ENCODE measurements at regions not wholly inside any gene's neighbourhood (a gene's known extent, or its start where the extent isn't known, plus 50 kb on each side); places are given as distances from the start of the nearest gene placed in this dataset.

GRCh38 chr6:11633741-11634509, 96.4 kb downstream of the TMEM170B start:
- H3K36me3 ChIP-seq (ENCODE audit: insufficient read depth in 1 of 2, low read depth in 1 of 2), result no peaks in the 10 kb centered on the region
- TF ChIP-seq CTCF (IDR thresholded peaks at IDR 0.05), result no peak
- intact Hi-C loops (cut with DNase I), result no loop called here
- H3K4me3 ChIP-seq, result no peak overlapping the region
- DNase-seq (no peak), ATAC-seq (no peak)
- 92 to 95% (median 94%) methylated on average over 11 of the region's 11 CpGs for WGBS, 3 donors
- no peaks in the 10 kb centered on the region for H3K4me1 ChIP-seq
- H3K9me3 ChIP-seq, result no peaks in the 10 kb centered on the region
- no peaks in the 10 kb centered on the region for H3K27me3 ChIP-seq (ENCODE audit: insufficient read depth in 3 of 3, low read length in 2 of 3)
- H3K27ac ChIP-seq, result no peak overlapping the region

- Histone ChIP-seq H3K36me3 (ENCODE audit: insufficient read depth in 1 of 2, low read depth in 1 of 2) (no peaks in the 10 kb centered on the region), H3K27ac (no peak overlapping the region), H3K27me3 (ENCODE audit: insufficient read depth in 3 of 3, low read length in 2 of 3) (no peaks in the 10 kb centered on the region), H3K4me1 (no peaks in the 10 kb centered on the region), H3K9me3 (no peaks in the 10 kb centered on the region), H3K4me3 (no peak overlapping the region)
- DNase-seq, result no peak
- WGBS, 3 donors, result 65 to 74% (median 67%) methylated on average over 4 of the region's 4 CpGs
- TF ChIP-seq CTCF (IDR thresholded peaks at IDR 0.05), result no peak
- ATAC-seq, result no peak
- intact Hi-C loops (cut with DNase I), result no loop called here
Observed at GRCh38 chr6:11634948-11635347, 97.4 kb downstream of the TMEM170B start.

- WGBS, 3 donors, result 91 to 92% (median 91%) methylated on average over 5 of the region's 5 CpGs
Observed at GRCh38 chr6:11636121-11636520, 98.6 kb downstream of the TMEM170B start.

GRCh38 chr6:11637266-11637665, 99.7 kb downstream of the TMEM170B start:
- no peak overlapping the region for H3K27ac ChIP-seq
- no peaks in the 10 kb centered on the region for H3K27me3 ChIP-seq (ENCODE audit: insufficient read depth in 3 of 3, low read length in 2 of 3)
- DNase-seq (no peak), ATAC-seq (no peak)
- WGBS, 3 donors, result 63 to 74% (median 69%) methylated on average over 2 of the region's 2 CpGs
- TF ChIP-seq CTCF (IDR thresholded peaks at IDR 0.05), result no peak
- H3K36me3 ChIP-seq (ENCODE audit: insufficient read depth in 1 of 2, low read depth in 1 of 2), result no peaks in the 10 kb centered on the region
- H3K4me1 ChIP-seq, result no peaks in the 10 kb centered on the region
- no peaks in the 10 kb centered on the region for H3K9me3 ChIP-seq
- no peak overlapping the region for H3K4me3 ChIP-seq
- intact Hi-C loops (cut with DNase I), result no loop called here

More at GRCh38 chr6:11636121-11636520, 98.6 kb downstream of the TMEM170B start:
- no peak for TF ChIP-seq CTCF (IDR thresholded peaks at IDR 0.05)
- DNase-seq (no peak), ATAC-seq (no peak)
- H3K9me3 ChIP-seq, result no peaks in the 10 kb centered on the region
- no peak overlapping the region for H3K27ac ChIP-seq
- H3K4me3 ChIP-seq, result no peak overlapping the region
- H3K27me3 ChIP-seq (ENCODE audit: insufficient read depth in 3 of 3, low read length in 2 of 3), result no peaks in the 10 kb centered on the region
- intact Hi-C loops (cut with DNase I), result no loop called here
- H3K4me1 ChIP-seq, result no peaks in the 10 kb centered on the region
- no peaks in the 10 kb centered on the region for H3K36me3 ChIP-seq (ENCODE audit: insufficient read depth in 1 of 2, low read depth in 1 of 2)
